Osteoblast (primary cell): ENCODE measurements at regions not wholly inside any gene's neighbourhood (a gene's known extent, or its start where the extent isn't known, plus 50 kb on each side); places are given as distances from the start of the nearest gene placed in this dataset.
A peak's percentile ranks its signal among the peaks of the same experiment; 100 is the strongest.

Experiments
- DNase-seq: peaks from one replicate; pipeline ENCODE4 v3.0.0; 2011; ENCODE audit warnings: low spot score, mixed read lengths; ENCODE audit not compliant: insufficient read length; ENCODE audit errors: missing footprints
- H2AFZ ChIP-seq: 2 replicates; pipeline ENCODE4 v1.6.0; 2011; ENCODE audit warnings: mild to moderate bottlenecking, low read length
- H3K27ac ChIP-seq: 2 replicates; pipeline ENCODE4 v1.5.1; 2011; ENCODE audit warnings: mild to moderate bottlenecking, low read depth, low read length, moderate library complexity
- H3K27me3 ChIP-seq: 2 replicates; pipeline ENCODE4 v1.6.0; 2012; ENCODE audit warnings: mild to moderate bottlenecking, control low read depth, inconsistent platforms, low read length, moderate library complexity; ENCODE audit not compliant: insufficient read depth
- H3K36me3 ChIP-seq: 2 replicates; pipeline ENCODE4 v1.5.1; 2011; ENCODE audit warnings: mild to moderate bottlenecking, low read length, control low read depth, moderate library complexity; ENCODE audit not compliant: insufficient read depth
- H3K4me1 ChIP-seq: 2 replicates; pipeline ENCODE4 v1.5.1; 2011; ENCODE audit warnings: mild to moderate bottlenecking, low read length, control low read depth, moderate library complexity; ENCODE audit not compliant: insufficient read depth
- H3K4me2 ChIP-seq: 2 replicates; pipeline ENCODE4 v1.6.0; 2011; ENCODE audit warnings: mild to moderate bottlenecking, low read length; ENCODE audit not compliant: insufficient read depth
- H3K4me3 ChIP-seq: fragments of 200-600 bp; sonication (generic); 3 replicates; pipeline ENCODE4 v1.5.1; 2012; ENCODE audit warnings: mild to moderate bottlenecking, low read length, inconsistent platforms; ENCODE audit not compliant: insufficient read depth
- H3K79me2 ChIP-seq: 2 replicates; pipeline ENCODE4 v1.6.0; 2012; ENCODE audit warnings: mild to moderate bottlenecking, low read length, control low read depth, inconsistent platforms; ENCODE audit not compliant: insufficient read depth
- H3K9me3 ChIP-seq: 2 replicates; pipeline ENCODE4 v1.5.1; 2011; ENCODE audit warnings: low read depth, low read length, control low read depth
- H4K20me1 ChIP-seq: 2 replicates; pipeline ENCODE4 v1.6.0; 2012; ENCODE audit warnings: mild to moderate bottlenecking, low read length, control low read depth; ENCODE audit not compliant: insufficient read depth
- CTCF ChIP-seq: IDR thresholded peaks from 2 replicates; pipeline ENCODE4 v1.5.1; 2011; ENCODE audit warnings: mild to moderate bottlenecking, low read depth, low read length, moderate library complexity; ENCODE audit errors: extremely low read depth

GRCh38 chr9:81381694-81382093 is 307.7 kb downstream of the TLE1 start:
- no peak overlapping the region for H3K4me3 ChIP-seq
- H3K27ac ChIP-seq = no peak overlapping the region
- no peaks in the 10 kb centered on the region for H4K20me1 ChIP-seq
- no peaks in the 10 kb centered on the region for H3K79me2 ChIP-seq
- H3K4me2 ChIP-seq = no peak overlapping the region
- no peaks in the 10 kb centered on the region for H3K36me3 ChIP-seq
- no peak for DNase-seq
- H2AFZ ChIP-seq = no peak overlapping the region
- H3K4me1 ChIP-seq = peaks cover 3% of the 10 kb centered on the region
- no peaks in the 10 kb centered on the region for H3K9me3 ChIP-seq
- no peaks in the 10 kb centered on the region for H3K27me3 ChIP-seq
- no peak for TF ChIP-seq CTCF

DNA sequence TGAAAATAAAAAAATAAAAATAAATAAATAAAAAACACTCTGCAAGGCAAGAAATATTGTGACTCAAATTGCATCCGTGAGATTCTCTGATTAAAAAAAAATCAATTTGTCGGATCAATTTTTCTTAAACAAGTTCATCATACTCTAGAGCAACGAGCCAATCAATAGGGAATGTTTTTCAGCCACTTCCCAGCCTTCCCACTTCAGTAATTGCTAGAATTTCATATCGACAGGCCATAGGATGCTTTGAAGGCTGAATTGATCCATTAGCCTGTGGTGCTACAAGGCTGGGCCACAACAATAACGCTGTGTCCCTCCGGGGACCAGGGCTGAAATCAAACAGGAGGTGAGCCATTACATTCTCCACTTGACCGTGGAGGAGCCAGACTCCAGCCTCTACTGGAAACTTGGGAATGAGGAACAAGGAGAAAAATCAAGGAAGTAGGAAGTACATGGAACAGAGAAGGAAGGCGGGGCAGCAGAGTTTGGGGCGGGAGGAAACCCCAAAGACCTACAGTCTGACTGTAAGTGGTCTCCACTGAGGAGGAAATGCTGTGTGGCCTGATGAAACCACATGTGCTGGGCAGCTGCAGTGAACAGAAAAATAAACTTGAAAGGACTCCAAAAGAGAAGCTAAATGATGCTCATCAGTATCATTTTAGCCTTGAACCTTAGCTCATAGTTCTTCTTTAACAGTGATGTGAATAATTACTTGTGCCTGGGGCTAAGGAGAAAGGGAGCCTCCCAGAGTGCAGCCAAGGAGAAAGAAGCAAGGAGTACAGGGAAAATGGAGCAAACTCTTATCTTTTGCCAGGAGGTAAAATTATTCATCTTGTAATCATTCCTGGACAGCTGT is 308.6 kb downstream of the TLE1 start:
- Histone ChIP-seq H3K79me2 (no peaks in the 10 kb centered on the region), H3K27ac (no peak overlapping the region), H2AFZ (no peak overlapping the region), H3K4me1 (peaks cover 3% of the 10 kb centered on the region), H4K20me1 (no peaks in the 10 kb centered on the region), H3K4me2 (no peak overlapping the region), H3K4me3 (no peak overlapping the region), H3K9me3 (no peaks in the 10 kb centered on the region), H3K36me3 (no peaks in the 10 kb centered on the region), H3K27me3 (no peaks in the 10 kb centered on the region)
- TF ChIP-seq CTCF = no peak
- DNase-seq = no peak

DNA sequence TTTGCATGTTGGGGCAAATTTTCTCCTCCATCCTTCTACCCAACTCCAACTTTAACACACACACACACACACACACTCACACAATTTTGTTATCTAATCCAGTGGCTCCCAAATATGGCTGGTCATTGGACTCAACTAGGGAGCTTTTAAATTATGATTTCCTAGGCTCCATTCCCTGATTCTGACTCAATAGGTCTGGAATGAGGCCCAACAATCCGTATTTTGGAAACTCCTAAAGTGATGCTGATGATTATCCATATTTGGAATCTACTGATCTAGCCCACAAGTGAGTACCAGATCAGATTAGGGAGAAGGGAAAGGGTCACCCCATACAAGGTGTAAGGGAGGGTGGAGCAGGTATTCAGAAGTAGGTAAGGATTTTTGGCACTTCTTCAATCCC is 309.7 kb downstream of the TLE1 start:
- Histone ChIP-seq H4K20me1 (no peaks in the 10 kb centered on the region), H3K79me2 (no peaks in the 10 kb centered on the region), H3K27me3 (no peaks in the 10 kb centered on the region), H3K9me3 (no peaks in the 10 kb centered on the region), H3K36me3 (no peaks in the 10 kb centered on the region), H2AFZ (no peak overlapping the region), H3K4me1 (peaks cover 5% of the 10 kb centered on the region), H3K4me3 (no peak overlapping the region), H3K4me2 (no peak overlapping the region), H3K27ac (no peak overlapping the region)
- TF ChIP-seq CTCF = no peak
- DNase-seq = peak; percentile 77

DNA sequence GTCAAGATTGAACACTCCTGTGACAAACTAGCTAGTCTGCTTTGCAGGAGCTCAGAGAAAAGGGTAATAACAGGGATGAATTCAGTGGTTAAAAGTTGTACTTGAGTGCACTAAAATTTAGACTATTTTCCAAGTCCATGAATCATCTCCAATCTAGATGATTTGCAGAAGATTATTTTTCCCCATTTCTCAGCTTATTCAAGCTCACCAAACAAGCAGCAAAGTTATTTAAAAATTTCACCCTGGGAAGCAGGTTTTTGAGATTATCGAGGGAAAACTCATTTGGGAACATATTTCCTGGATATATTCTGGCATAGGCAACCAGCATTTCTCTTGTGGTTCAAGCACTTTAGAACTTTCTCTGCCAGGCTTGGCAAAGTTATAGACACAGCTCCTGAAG is 311.4 kb downstream of the TLE1 start:
- Histone ChIP-seq H3K79me2 (no peaks in the 10 kb centered on the region), H3K36me3 (no peaks in the 10 kb centered on the region), H3K4me1 (peaks cover 13% of the 10 kb centered on the region), H4K20me1 (no peaks in the 10 kb centered on the region), H2AFZ (no peak overlapping the region), H3K27me3 (no peaks in the 10 kb centered on the region), H3K27ac (no peak overlapping the region), H3K4me2 (no peak overlapping the region), H3K4me3 (no peak overlapping the region), H3K9me3 (no peaks in the 10 kb centered on the region)
- no peak for DNase-seq
- TF ChIP-seq CTCF = no peak
